HCT116 (cell line): ENCODE measurements at regions not wholly inside any gene's neighbourhood (a gene's known extent, or its start where the extent isn't known, plus 50 kb on each side); places are given as distances from the start of the nearest gene placed in this dataset.

Experiments
- ATAC-seq: fragments of 200-7000 bp; cut with Tn5 transposase; 2 replicates; pipeline ENCODE4 v1.9.1; 2020; ENCODE audit warnings: mild to moderate bottlenecking, moderate library complexity
- BruUV-seq: library from RNA; stranded (reverse); fragments of 400-500 nt; replicated peaks from 2 replicates; lab custom pipeline; 2021; lab: Mats Ljungman, UMichigan
- CTCF ChIA-PET: fragments of 300-600 bp; sonication (Branson Sonifier 250); formaldehyde crosslinking; loops from one replicate; lab custom pipeline; 2021; ENCODE audit warnings: antibody characterized with exemption; lab: Charles Lee
- POLR2A ChIA-PET: fragments of 300-600, 350-600 bp; sonication (Branson Sonifier 250); formaldehyde crosslinking; loops from one replicate; lab custom pipeline; 2021; ENCODE audit warnings: antibody characterized with exemption; lab: Charles Lee
- RAD21 ChIA-PET, 2 experiments: fragments of 300-600 bp; sonication (Branson Sonifier 250); formaldehyde crosslinking; loops; one replicate each; lab custom pipeline; 2023; ENCODE audit warnings: low total read pairs in 2 of 2; ENCODE audit not compliant: uncharacterized antibody in 2 of 2, unreplicated experiment in 2 of 2, low non-redundant PET in 1 of 2; lab: Charles Lee
- DNase-seq: peaks from one replicate; pipeline ENCODE4 v3.0.0-alpha.2; 2010; ENCODE audit warnings: low read depth, low spot score
- H2AFZ ChIP-seq: fragments of 200-600 bp; shearing (Covaris generic), sonication (generic); 2 replicates; pipeline ENCODE4 v1.6.1; 2017; ENCODE audit warnings: low read depth, mixed run types, mixed read lengths, antibody characterized with exemption, low read length; ENCODE audit not compliant: poor library complexity, severe bottlenecking
- H3K27ac ChIP-seq: 2 replicates; pipeline ENCODE4 v1.5.1; 2012; ENCODE audit warnings: low read depth, low read length
- H3K27me3 ChIP-seq: fragments of 200-600 bp; sonication (generic); 2 replicates; pipeline ENCODE4 v1.6.1; 2016; ENCODE audit warnings: mixed run types, low read length, mixed read lengths; ENCODE audit not compliant: insufficient read depth
- H3K36me3 ChIP-seq, 2 experiments: fragments of 200-500 bp in 1 of 2; fragments of 200-600 bp in 1 of 2; sonication (Bioruptor generic) in 1 of 2; sonication (generic) in 1 of 2; 2 replicates each; pipeline versions ENCODE4 v1.5.1 to v1.6.1; 2014 to 2016; ENCODE audit warnings: low read length in 2 of 2, inconsistent platforms in 1 of 2, mixed read lengths in 1 of 2, mixed run types in 1 of 2; ENCODE audit not compliant: insufficient read depth in 2 of 2, control insufficient read depth in 1 of 2
- H3K4me1 ChIP-seq, 2 experiments: fragments of 200-600 bp in 1 of 2; sonication (generic) in 1 of 2; 2 replicates each; pipeline versions ENCODE4 v1.5.1 to v1.6.1; 2012 to 2017; ENCODE audit warnings: low read length in 2 of 2, inconsistent platforms in 1 of 2, mild to moderate bottlenecking in 1 of 2, mixed read lengths in 1 of 2, mixed run types in 1 of 2, moderate library complexity in 1 of 2; ENCODE audit not compliant: insufficient read depth in 2 of 2, control insufficient read depth in 1 of 2
- H3K4me2 ChIP-seq: fragments of 200-600 bp; sonication (generic); 2 replicates; pipeline ENCODE4 v1.6.1; 2017; ENCODE audit warnings: mixed run types, low read length, mixed read lengths
- H3K4me3 ChIP-seq, 2 experiments: fragments of 200-600 bp in 1 of 2; sonication (generic) in 1 of 2; replicated peaks in 1 of 2; 2 replicates each; pipeline ENCODE4 v1.5.1; 2011 to 2016; ENCODE audit warnings: low read length in 2 of 2, control low read depth in 1 of 2, low read depth in 1 of 2, mild to moderate bottlenecking in 1 of 2, mixed read lengths in 1 of 2, mixed run types in 1 of 2
- H3K79me2 ChIP-seq: fragments of 200-600 bp; sonication (generic); 2 replicates; pipeline ENCODE4 v1.6.1; 2017; ENCODE audit warnings: mild to moderate bottlenecking, mixed run types, low read length, moderate library complexity, mixed read lengths; ENCODE audit not compliant: insufficient read depth
- H3K9ac ChIP-seq: fragments of 200-600 bp; sonication (generic); 2 replicates; pipeline ENCODE4 v1.6.1; 2016; ENCODE audit warnings: low read length, mixed read lengths
- H3K9me2 ChIP-seq: fragments of 200-600 bp; sonication (generic), shearing (Covaris generic); 2 replicates; pipeline ENCODE4 v1.6.1; 2017; ENCODE audit warnings: mixed run types, mild to moderate bottlenecking, moderate library complexity; ENCODE audit not compliant: insufficient read depth
- H3K9me3 ChIP-seq, 2 experiments: fragments of 200-500 bp in 1 of 2; fragments of 200-600 bp in 1 of 2; sonication (Bioruptor generic) in 1 of 2; sonication (generic) in 1 of 2; 2 replicates each; pipeline ENCODE4 v1.6.1; 2014 to 2017; ENCODE audit warnings: low read length in 2 of 2, mixed read lengths in 2 of 2, inconsistent platforms in 1 of 2, low read depth in 1 of 2, mild to moderate bottlenecking in 1 of 2, mixed run types in 1 of 2, moderate library complexity in 1 of 2; ENCODE audit not compliant: control insufficient read depth in 1 of 2, insufficient read depth in 1 of 2
- H4K20me1 ChIP-seq: fragments of 200-600 bp; sonication (generic), shearing (Covaris generic); 2 replicates; pipeline ENCODE4 v1.6.1; 2017; ENCODE audit warnings: mixed run types, mild to moderate bottlenecking, moderate library complexity; ENCODE audit not compliant: insufficient read depth
- ATF3 ChIP-seq: IDR thresholded peaks from 2 replicates; pipeline ENCODE4 v1.6.1; 2012
- EGR1 ChIP-seq: IDR thresholded peaks from 2 replicates; pipeline ENCODE4 v1.6.1; 2012; ENCODE audit warnings: low read depth
- FOSL1 ChIP-seq: IDR thresholded peaks from 2 replicates; pipeline ENCODE4 v1.6.1; 2012; ENCODE audit warnings: low read depth
- SIN3A ChIP-seq: IDR thresholded peaks from 2 replicates; pipeline ENCODE4 v1.6.1; 2012; ENCODE audit warnings: low read depth
- YY1 ChIP-seq: IDR thresholded peaks from 2 replicates; pipeline ENCODE4 v1.6.1; 2011; ENCODE audit warnings: low read length, low read depth, moderate library complexity, mild to moderate bottlenecking; ENCODE audit not compliant: insufficient replicate concordance; ENCODE audit errors: extremely low read depth
- ZBTB33 ChIP-seq: IDR thresholded peaks from 2 replicates; pipeline ENCODE4 v1.6.1; 2011; ENCODE audit warnings: mild to moderate bottlenecking, low read length, moderate library complexity; ENCODE audit not compliant: insufficient replicate concordance; ENCODE audit errors: extremely low read depth
- intact Hi-C: fragments of 100-400 bp; cut with micrococcal nuclease; formaldehyde crosslinking; loops from 2 replicates; pipeline ENCODE4 v1.10.0; 2022

GRCh38 chr2:18244845-18245244, 315.6 kb downstream of the RDH14 start:
- POLR2A ChIA-PET = no interaction called here
- no peak overlapping the region for H3K4me3 ChIP-seq
- H4K20me1 ChIP-seq = no peaks in the 10 kb centered on the region
- H3K9ac ChIP-seq = no peak overlapping the region
- no TSS peak for BruUV-seq
- no peak overlapping the region for H3K4me2 ChIP-seq
- intact Hi-C loops = no loop called here
- no peaks in the 10 kb centered on the region for H3K9me2 ChIP-seq
- no peaks in the 10 kb centered on the region for H3K9me3 ChIP-seq
- DNase-seq (no peak), ATAC-seq (no peak)
- H3K79me2 ChIP-seq = no peaks in the 10 kb centered on the region
- CTCF ChIA-PET = no interaction called here
- RAD21 ChIA-PET = no interaction called here
- H3K4me1 ChIP-seq = no peaks in the 10 kb centered on the region
- no peak overlapping the region for H3K27ac ChIP-seq
- H3K27me3 ChIP-seq = peaks cover 2% of the 10 kb centered on the region; the same call in 1 of the 2 replicates
- H3K36me3 ChIP-seq = no peaks in the 10 kb centered on the region
- no peak overlapping the region for H2AFZ ChIP-seq
- TF ChIP-seq SIN3A = no peak
- TF ChIP-seq YY1 = no peak
- TF ChIP-seq ZBTB33 = no peak
- no peak for TF ChIP-seq EGR1
- TF ChIP-seq FOSL1 = no peak
- TF ChIP-seq ATF3 = no peak

GRCh38 chr2:18243816-18244215, 316.6 kb downstream of the RDH14 start:
- Histone ChIP-seq H3K4me1 (no peaks in the 10 kb centered on the region), H3K27me3 (peaks cover 10% of the 10 kb centered on the region; the same call in 1 of the 2 replicates), H3K27ac (no peak overlapping the region), H3K79me2 (no peaks in the 10 kb centered on the region), H3K9me3 (no peaks in the 10 kb centered on the region), H3K36me3 (no peaks in the 10 kb centered on the region), H3K4me2 (no peak overlapping the region), H4K20me1 (no peaks in the 10 kb centered on the region), H3K4me3 (no peak overlapping the region), H3K9ac (no peak overlapping the region), H2AFZ (no peak overlapping the region), H3K9me2 (no peaks in the 10 kb centered on the region)
- no TSS peak for BruUV-seq
- ChIA-PET CTCF (no interaction called here), POLR2A (no interaction called here), RAD21 (no interaction called here)
- ATAC-seq = no peak
- intact Hi-C loops = no loop called here
- no peak for DNase-seq
- TF ChIP-seq YY1 (no peak), ATF3 (no peak)
